ENCODE measurements at regions not wholly inside any gene's neighbourhood (a gene's known extent, or its start where the extent isn't known, plus 50 kb on each side); places are given as distances from the start of the nearest gene placed in this dataset.

DNA sequence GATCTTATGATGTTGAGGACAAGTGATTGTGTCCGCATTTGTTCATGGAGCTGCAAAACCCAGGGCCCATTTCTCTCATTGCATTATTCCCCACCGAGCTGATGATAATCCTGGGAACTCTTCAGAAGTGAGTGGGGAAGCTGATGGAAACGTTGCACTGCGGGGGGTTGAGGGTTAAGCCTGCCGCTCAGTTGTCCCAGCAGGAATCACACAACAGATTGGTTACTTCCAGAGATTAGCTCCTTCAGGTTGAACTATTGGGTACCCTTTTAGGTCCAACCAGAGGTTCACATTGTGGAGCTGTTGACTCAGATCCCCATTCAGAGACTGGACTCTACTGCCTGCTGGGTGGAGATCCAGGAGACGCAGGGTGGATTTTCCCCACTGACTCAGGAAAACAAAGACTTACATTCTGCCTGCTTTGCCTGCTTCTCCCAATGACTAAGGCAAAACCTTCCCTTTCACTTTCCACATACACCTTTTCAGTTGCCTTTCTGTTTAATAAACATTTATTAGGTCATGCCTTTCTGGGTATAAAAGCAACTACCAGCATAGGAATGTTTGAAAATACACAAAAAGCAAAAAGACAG is 286.4 kb downstream of the TXNL1 start:
- Histone ChIP-seq H3K9ac (ENCODE audit: insufficient read depth, low read length) (no peak overlapping the region), H3K4me3 (replicated peaks in 1 of 4; ENCODE audit: control extremely low read depth in 1 of 4, insufficient read depth in 1 of 4, low read depth in 3 of 4, low read length in 4 of 4) (no peak overlapping the region), H3K4me2 (ENCODE audit: extremely low read depth, insufficient read depth, low read length) (no peak overlapping the region), H3K36me3 (ENCODE audit: control insufficient read depth, insufficient read depth, low read length) (no peaks in the 10 kb centered on the region), H3K27ac (ENCODE audit: insufficient read depth, low read length) (no peak overlapping the region), H3K4me1 (ENCODE audit: control insufficient read depth, extremely low read depth, insufficient read depth, low read length) (no peaks in the 10 kb centered on the region), H3K79me2 (ENCODE audit: control insufficient read depth, insufficient read depth, low read length) (no peaks in the 10 kb centered on the region), H4K20me1 (ENCODE audit: control insufficient read depth, extremely low read depth, insufficient read depth, low read length) (no peaks in the 10 kb centered on the region), H3K27me3 (ENCODE audit: control insufficient read depth, insufficient read depth, low read length) (no peaks in the 10 kb centered on the region), H2AFZ (ENCODE audit: low read length) (no peak overlapping the region), H3K9me3 (ENCODE audit: control insufficient read depth, insufficient read depth, low read depth, low read length) (no peaks in the 10 kb centered on the region)
- TF ChIP-seq, protein P1, sequence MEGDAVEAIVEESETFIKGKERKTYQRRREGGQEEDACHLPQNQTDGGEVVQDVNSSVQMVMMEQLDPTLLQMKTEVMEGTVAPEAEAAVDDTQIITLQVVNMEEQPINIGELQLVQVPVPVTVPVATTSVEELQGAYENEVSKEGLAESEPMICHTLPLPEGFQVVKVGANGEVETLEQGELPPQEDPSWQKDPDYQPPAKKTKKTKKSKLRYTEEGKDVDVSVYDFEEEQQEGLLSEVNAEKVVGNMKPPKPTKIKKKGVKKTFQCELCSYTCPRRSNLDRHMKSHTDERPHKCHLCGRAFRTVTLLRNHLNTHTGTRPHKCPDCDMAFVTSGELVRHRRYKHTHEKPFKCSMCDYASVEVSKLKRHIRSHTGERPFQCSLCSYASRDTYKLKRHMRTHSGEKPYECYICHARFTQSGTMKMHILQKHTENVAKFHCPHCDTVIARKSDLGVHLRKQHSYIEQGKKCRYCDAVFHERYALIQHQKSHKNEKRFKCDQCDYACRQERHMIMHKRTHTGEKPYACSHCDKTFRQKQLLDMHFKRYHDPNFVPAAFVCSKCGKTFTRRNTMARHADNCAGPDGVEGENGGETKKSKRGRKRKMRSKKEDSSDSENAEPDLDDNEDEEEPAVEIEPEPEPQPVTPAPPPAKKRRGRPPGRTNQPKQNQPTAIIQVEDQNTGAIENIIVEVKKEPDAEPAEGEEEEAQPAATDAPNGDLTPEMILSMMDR (conservative IDR thresholded peaks at IDR 0.05 in 1 of 2, IDR thresholded peaks at IDR 0.05 in 1 of 2; ENCODE audit: low read depth in 1 of 2, low read length in 2 of 2), result no peak
- TF ChIP-seq EZH2 (IDR thresholded peaks at IDR 0.05; ENCODE audit: low read length, missing control alignments), result no peak
- no peak for DNase-seq (ENCODE audit: low read depth in 2 of 2)

DNA sequence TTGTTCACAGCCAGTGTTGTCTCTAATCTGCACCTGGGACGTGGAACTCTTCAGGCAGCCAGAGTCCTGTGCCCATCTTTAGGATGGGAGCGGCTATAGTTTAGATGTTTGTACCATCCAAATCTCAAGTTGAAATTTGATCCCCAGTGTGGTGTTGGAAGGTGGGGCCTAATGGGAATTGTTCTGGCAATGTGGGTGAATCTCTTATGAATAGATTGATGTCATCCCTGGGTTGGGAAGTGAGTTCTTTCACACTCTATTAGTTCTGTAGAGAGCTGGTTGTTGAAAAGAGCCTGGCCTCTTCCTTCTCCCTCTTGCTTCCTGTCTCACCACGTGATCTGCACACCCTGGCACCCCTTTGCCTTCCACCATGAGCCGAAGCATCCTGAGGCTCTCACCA is 300.9 kb downstream of the TXNL1 start:
- DNase-seq (ENCODE audit: low read depth in 2 of 2), result no peak
- H3K27ac ChIP-seq (ENCODE audit: insufficient read depth, low read length), result no peak overlapping the region
- no peak overlapping the region for H3K4me3 ChIP-seq (replicated peaks in 1 of 4; ENCODE audit: control extremely low read depth in 1 of 4, insufficient read depth in 1 of 4, low read depth in 3 of 4, low read length in 4 of 4)
- no peaks in the 10 kb centered on the region for H3K36me3 ChIP-seq (ENCODE audit: control insufficient read depth, insufficient read depth, low read length)
- no peaks in the 10 kb centered on the region for H3K4me1 ChIP-seq (ENCODE audit: control insufficient read depth, extremely low read depth, insufficient read depth, low read length)
- no peaks in the 10 kb centered on the region for H4K20me1 ChIP-seq (ENCODE audit: control insufficient read depth, extremely low read depth, insufficient read depth, low read length)
- H3K4me2 ChIP-seq (ENCODE audit: extremely low read depth, insufficient read depth, low read length), result no peak overlapping the region
- H2AFZ ChIP-seq (ENCODE audit: low read length), result no peak overlapping the region
- no peak for TF ChIP-seq EZH2 (IDR thresholded peaks at IDR 0.05; ENCODE audit: low read length, missing control alignments)
- TF ChIP-seq, protein P1 (conservative IDR thresholded peaks at IDR 0.05 in 1 of 2, IDR thresholded peaks at IDR 0.05 in 1 of 2; ENCODE audit: low read depth in 1 of 2, low read length in 2 of 2), result no peak
- no peak overlapping the region for H3K9ac ChIP-seq (ENCODE audit: insufficient read depth, low read length)
- H3K79me2 ChIP-seq (ENCODE audit: control insufficient read depth, insufficient read depth, low read length), result no peaks in the 10 kb centered on the region
- no peaks in the 10 kb centered on the region for H3K27me3 ChIP-seq (ENCODE audit: control insufficient read depth, insufficient read depth, low read length)
- no peaks in the 10 kb centered on the region for H3K9me3 ChIP-seq (ENCODE audit: control insufficient read depth, insufficient read depth, low read depth, low read length)

DNA sequence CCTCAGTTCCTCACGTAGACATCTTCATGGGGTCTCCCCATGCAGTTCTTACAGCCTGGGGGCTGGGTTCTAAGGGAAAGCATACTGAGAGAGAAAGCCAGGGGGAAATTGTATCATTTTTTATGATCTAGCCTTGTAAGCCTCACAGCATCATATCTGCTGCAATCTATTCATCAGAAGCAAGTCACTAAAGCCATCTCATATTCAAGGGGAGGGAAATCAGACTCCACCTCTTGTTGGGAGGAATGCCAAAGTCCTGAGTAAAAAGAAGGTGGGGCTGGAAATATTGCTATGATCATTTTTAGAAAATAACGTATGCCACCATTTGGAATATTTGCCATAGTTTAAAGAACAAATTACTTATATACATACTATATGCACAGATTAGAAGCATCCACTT is 304.6 kb downstream of the TXNL1 start:
- Histone ChIP-seq H3K9ac (ENCODE audit: insufficient read depth, low read length) (no peak overlapping the region), H3K4me1 (ENCODE audit: control insufficient read depth, extremely low read depth, insufficient read depth, low read length) (no peaks in the 10 kb centered on the region), H3K27ac (ENCODE audit: insufficient read depth, low read length) (no peak overlapping the region), H2AFZ (ENCODE audit: low read length) (no peak overlapping the region), H3K9me3 (ENCODE audit: control insufficient read depth, insufficient read depth, low read depth, low read length) (no peaks in the 10 kb centered on the region), H3K79me2 (ENCODE audit: control insufficient read depth, insufficient read depth, low read length) (no peaks in the 10 kb centered on the region), H3K27me3 (ENCODE audit: control insufficient read depth, insufficient read depth, low read length) (no peaks in the 10 kb centered on the region), H4K20me1 (ENCODE audit: control insufficient read depth, extremely low read depth, insufficient read depth, low read length) (no peaks in the 10 kb centered on the region), H3K36me3 (ENCODE audit: control insufficient read depth, insufficient read depth, low read length) (no peaks in the 10 kb centered on the region), H3K4me3 (replicated peaks in 1 of 4; ENCODE audit: control extremely low read depth in 1 of 4, insufficient read depth in 1 of 4, low read depth in 3 of 4, low read length in 4 of 4) (no peak overlapping the region), H3K4me2 (ENCODE audit: extremely low read depth, insufficient read depth, low read length) (no peak overlapping the region)
- DNase-seq (ENCODE audit: low read depth in 2 of 2), result no peak
- TF ChIP-seq EZH2 (IDR thresholded peaks at IDR 0.05; ENCODE audit: low read length, missing control alignments), result no peak
- TF ChIP-seq, protein P1 (conservative IDR thresholded peaks at IDR 0.05 in 1 of 2, IDR thresholded peaks at IDR 0.05 in 1 of 2; ENCODE audit: low read depth in 1 of 2, low read length in 2 of 2), result no peak

All from fibroblast of lung (primary cell).